Peyer's patch (tissue), 4 donors: ENCODE measurements at regions not wholly inside any gene's neighbourhood (a gene's known extent, or its start where the extent isn't known, plus 50 kb on each side); places are given as distances from the start of the nearest gene placed in this dataset.

Source experiments
- DNase-seq, 3 donors: peaks; one replicate each; pipeline ENCODE4 v3.0.0-alpha.2; 2017 to 2019
- H3K27ac ChIP-seq, 4 donors: fragments of 200-600 bp; sonication (generic); one replicate each; pipeline ENCODE4 v1.5.1; 2016 to 2019
- H3K27me3 ChIP-seq, 2 donors: fragments of 200-600 bp; sonication (generic); one replicate each; pipeline ENCODE4 v1.5.1; 2019
- H3K36me3 ChIP-seq, 3 donors: fragments of 200-600 bp; sonication (generic); one replicate each; pipeline ENCODE4 v1.5.1; 2016 to 2019
- H3K4me1 ChIP-seq, 4 donors: fragments of 200-600 bp; sonication (generic); one replicate each; pipeline ENCODE4 v1.5.1; 2016 to 2019
- H3K4me3 ChIP-seq, 4 donors: fragments of 200-600 bp; sonication (generic); 1 replicate in 3 of 4; 2 replicates in 1 of 4; pipeline ENCODE4 v1.5.1; 2016 to 2019; ENCODE audit warnings: mild to moderate bottlenecking in 1 of 4
- H3K9me3 ChIP-seq, 4 donors: fragments of 200-600 bp; sonication (generic); one replicate each; pipeline ENCODE4 v1.5.1; 2016 to 2019; ENCODE audit warnings: mild to moderate bottlenecking in 1 of 4
- POLR2A ChIP-seq, 2 donors: fragments of 450-650 bp; IDR thresholded peaks; one replicate each; pipeline ENCODE4 v1.5.1; 2017; ENCODE audit warnings: antibody characterized with exemption in 2 of 2, mild to moderate bottlenecking in 2 of 2, moderate library complexity in 2 of 2
- TF ChIP-seq, protein P1 (sequence below), 6 experiments: fragments of 450-650 bp in 4 of 6; fragments of 200-600 bp in 2 of 6; sonication (generic) in 1 of 6; IDR thresholded peaks; one replicate each; pipeline ENCODE4 v1.5.1; 2017 to 2019; ENCODE audit warnings: antibody characterized with exemption in 6 of 6, mild to moderate bottlenecking in 3 of 6, moderate library complexity in 1 of 6

DNA sequence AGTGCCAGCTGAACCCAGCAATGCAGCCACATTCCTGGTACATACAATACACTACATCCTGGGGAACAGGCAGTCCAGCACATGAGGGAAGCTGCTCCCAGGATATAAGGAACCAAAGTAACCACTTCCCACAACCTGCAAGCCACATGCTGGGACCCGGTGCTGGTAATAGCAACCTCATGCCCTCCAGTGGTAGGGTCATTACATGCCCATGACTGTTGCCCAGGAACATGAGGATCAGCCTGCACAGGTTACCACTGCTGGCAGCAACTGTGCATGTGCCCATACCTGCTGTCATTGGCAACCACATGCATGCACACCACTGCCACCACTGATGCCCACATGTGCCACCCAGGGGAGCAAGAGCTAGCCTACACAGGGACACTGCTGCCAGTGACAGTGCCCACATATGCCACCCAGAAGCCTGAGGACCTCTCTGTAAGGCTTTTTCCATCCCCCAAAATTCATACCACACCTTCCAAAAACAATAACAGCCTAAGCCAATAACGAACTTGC lies 1982.5 kb downstream of the ARAP2 start:
- Histone ChIP-seq H3K36me3 (no peaks in the 10 kb centered on the region), H3K4me3 (no peak overlapping the region), H3K27ac (no peak overlapping the region), H3K4me1 (no peaks in the 10 kb centered on the region), H3K27me3 (no peaks in the 10 kb centered on the region), H3K9me3 (no peaks in the 10 kb centered on the region)
- TF ChIP-seq, protein P1, sequence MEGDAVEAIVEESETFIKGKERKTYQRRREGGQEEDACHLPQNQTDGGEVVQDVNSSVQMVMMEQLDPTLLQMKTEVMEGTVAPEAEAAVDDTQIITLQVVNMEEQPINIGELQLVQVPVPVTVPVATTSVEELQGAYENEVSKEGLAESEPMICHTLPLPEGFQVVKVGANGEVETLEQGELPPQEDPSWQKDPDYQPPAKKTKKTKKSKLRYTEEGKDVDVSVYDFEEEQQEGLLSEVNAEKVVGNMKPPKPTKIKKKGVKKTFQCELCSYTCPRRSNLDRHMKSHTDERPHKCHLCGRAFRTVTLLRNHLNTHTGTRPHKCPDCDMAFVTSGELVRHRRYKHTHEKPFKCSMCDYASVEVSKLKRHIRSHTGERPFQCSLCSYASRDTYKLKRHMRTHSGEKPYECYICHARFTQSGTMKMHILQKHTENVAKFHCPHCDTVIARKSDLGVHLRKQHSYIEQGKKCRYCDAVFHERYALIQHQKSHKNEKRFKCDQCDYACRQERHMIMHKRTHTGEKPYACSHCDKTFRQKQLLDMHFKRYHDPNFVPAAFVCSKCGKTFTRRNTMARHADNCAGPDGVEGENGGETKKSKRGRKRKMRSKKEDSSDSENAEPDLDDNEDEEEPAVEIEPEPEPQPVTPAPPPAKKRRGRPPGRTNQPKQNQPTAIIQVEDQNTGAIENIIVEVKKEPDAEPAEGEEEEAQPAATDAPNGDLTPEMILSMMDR (IDR thresholded peaks at IDR 0.05) = no peak
- no peak for TF ChIP-seq POLR2A (IDR thresholded peaks at IDR 0.05)
- no peak for DNase-seq

DNA sequence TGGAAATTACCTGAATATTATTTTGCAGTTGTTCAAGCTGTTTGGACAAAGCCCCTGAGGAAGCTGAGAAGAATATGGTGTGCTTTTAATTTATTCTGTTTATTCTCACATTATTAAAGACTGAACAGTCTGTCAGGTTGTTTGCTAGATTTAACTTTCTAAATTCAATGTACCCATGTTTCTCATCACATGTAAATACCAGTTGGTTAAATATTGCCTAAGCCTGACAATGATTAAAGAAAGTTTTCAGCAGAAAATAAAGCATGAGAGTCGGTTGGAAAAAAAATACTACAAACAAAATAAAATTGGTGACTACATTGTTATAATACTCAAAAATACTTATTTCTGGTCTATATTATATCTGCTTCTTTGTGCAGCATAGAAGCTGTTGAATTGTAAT lies 1974.7 kb downstream of the ARAP2 start:
- no peak for DNase-seq

DNA sequence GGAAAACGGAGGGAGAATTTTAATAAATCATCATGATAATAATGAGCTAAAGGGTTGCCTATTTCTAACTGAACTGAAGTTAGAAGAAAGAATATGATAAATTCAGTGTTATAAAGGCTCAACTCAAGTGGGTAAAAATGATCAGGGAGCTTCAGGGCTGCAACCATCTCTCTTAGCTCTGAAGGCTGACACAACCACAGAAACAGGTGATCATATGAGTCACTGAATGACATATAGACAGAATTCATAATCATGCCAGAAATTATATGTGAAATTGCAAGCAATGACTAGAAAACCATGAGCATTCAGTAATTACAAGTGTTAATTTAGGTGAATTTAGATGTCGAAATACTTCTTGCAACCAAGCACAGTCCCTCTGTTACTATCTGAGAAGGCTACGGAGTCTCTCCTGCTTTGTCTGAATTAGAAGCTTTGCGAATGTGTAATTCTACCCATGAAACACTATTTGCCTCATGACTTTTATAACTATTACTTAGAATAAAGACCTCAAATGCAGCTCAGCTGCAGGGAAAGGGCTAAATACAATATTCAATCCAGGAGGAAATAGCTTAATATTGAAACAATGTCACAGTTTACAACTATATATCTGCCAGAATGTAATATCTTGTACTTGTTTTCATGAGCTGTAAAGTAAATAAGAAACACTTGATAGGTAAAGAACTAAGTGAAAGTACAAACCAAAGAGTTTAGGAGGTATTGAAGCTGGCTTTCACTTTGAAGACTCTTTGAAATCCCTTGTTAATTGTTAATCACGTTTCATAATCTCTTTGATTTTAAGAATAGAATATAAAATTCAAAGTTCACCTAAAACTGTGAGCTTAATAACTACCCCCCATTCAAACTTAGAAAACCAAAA lies 1972.6 kb downstream of the ARAP2 start:
- Histone ChIP-seq H3K36me3 (no peaks in the 10 kb centered on the region), H3K27ac (no peak overlapping the region), H3K27me3 (no peaks in the 10 kb centered on the region), H3K9me3 (peaks cover 0 to 2% (median 0%) of the 10 kb centered on the region in 4 donors), H3K4me3 (no peak overlapping the region), H3K4me1 (no peaks in the 10 kb centered on the region)
- DNase-seq = no peak
- TF ChIP-seq, protein P1 (IDR thresholded peaks at IDR 0.05) = no peak
- TF ChIP-seq POLR2A (IDR thresholded peaks at IDR 0.05) = no peak

More for the DNA sequence above, 1974.7 kb downstream of the ARAP2 start:
- TF ChIP-seq, protein P1 (IDR thresholded peaks at IDR 0.05) = no peak
- TF ChIP-seq POLR2A (IDR thresholded peaks at IDR 0.05) = no peak
- H3K36me3 ChIP-seq = no peaks in the 10 kb centered on the region
- peaks cover 0 to under 1% (median 0%) of the 10 kb centered on the region in 4 donors for H3K9me3 ChIP-seq
- no peak overlapping the region for H3K27ac ChIP-seq
- H3K4me1 ChIP-seq = no peaks in the 10 kb centered on the region
- no peaks in the 10 kb centered on the region for H3K27me3 ChIP-seq
- H3K4me3 ChIP-seq = no peak overlapping the region

DNA sequence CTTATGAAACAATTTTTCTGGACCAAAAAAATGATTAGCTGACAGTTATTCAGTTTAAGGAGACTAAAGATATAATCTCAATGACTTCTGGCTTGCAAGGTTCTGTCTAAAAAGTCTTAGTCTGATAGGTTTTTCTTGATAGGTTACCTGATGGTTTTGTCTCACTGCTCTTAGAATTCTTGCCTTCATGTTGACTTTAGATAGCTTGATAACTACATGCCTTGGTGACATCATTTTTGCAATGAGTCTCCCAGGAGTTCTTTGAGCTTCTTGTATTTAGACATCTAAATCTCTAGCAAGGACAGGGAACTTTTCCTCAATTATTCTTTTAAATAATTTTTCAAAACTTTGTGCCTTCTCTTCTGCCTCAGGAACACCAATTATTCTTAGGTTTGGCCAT lies 1965.3 kb downstream of the ARAP2 start:
- H3K27me3 ChIP-seq = no peaks in the 10 kb centered on the region

DNA sequence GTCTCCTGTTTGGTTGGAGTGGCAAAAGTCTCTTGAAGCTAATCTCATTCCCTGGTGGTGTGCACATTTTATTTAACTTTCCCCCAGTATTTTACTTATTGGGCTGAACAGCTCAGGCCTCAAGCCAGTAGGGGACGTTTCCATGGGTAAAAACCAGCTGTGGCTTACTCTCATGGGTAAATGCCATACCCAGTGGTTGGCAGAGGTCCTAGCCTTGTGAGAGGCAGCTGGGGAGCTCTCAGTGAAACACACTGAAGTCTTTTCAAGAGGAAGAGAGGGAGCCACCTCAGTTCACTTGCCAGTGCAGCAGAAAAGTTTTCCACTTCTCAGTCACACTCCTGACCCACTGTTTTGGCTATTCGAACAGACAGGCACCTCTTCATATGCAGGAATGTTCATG lies 1964.2 kb downstream of the ARAP2 start:
- no peak for TF ChIP-seq POLR2A (IDR thresholded peaks at IDR 0.05)
- TF ChIP-seq, protein P1 (IDR thresholded peaks at IDR 0.05) = no peak
- Histone ChIP-seq H3K36me3 (no peaks in the 10 kb centered on the region), H3K9me3 (no peaks in the 10 kb centered on the region), H3K4me3 (no peak overlapping the region), H3K27ac (no peak overlapping the region), H3K27me3 (no peaks in the 10 kb centered on the region), H3K4me1 (no peaks in the 10 kb centered on the region)
- DNase-seq = no peak

More for the DNA sequence above, 1965.3 kb downstream of the ARAP2 start:
- DNase-seq = no peak
- H3K4me1 ChIP-seq = no peaks in the 10 kb centered on the region
- H3K4me3 ChIP-seq = no peak overlapping the region
- H3K36me3 ChIP-seq = no peaks in the 10 kb centered on the region
- no peak overlapping the region for H3K27ac ChIP-seq
- peaks cover 0 to 2% (median 0%) of the 10 kb centered on the region in 4 donors for H3K9me3 ChIP-seq
- TF ChIP-seq, protein P1 (IDR thresholded peaks at IDR 0.05) = no peak
- TF ChIP-seq POLR2A (IDR thresholded peaks at IDR 0.05) = no peak
